Ishikawa (cell line): ENCODE measurements at regions not wholly inside any gene's neighbourhood (a gene's known extent, or its start where the extent isn't known, plus 50 kb on each side); places are given as distances from the start of the nearest gene placed in this dataset.

Source experiments
- EP300 ChIP-seq: IDR thresholded peaks from 2 replicates; pipeline ENCODE4 v1.6.1; 2012; ENCODE audit warnings: borderline replicate concordance
- REST ChIP-seq: IDR thresholded peaks from 2 replicates; pipeline ENCODE4 v1.6.1; 2012; ENCODE audit warnings: low read depth, mild to moderate bottlenecking
- USF1 ChIP-seq: IDR thresholded peaks from 2 replicates; pipeline ENCODE4 v1.6.1; 2012
- ZBTB7A ChIP-seq: IDR thresholded peaks from 2 replicates; pipeline ENCODE4 v1.6.1; 2012; ENCODE audit warnings: low read depth

GRCh38 chr22:44403166-44403565 is 90.4 kb upstream of the SHISAL1 start:
- TF ChIP-seq REST (no peak), EP300 (no peak), USF1 (no peak), ZBTB7A (no peak)
